KMS-11 (cell line): ENCODE measurements at regions not wholly inside any gene's neighbourhood (a gene's known extent, or its start where the extent isn't known, plus 50 kb on each side); places are given as distances from the start of the nearest gene placed in this dataset.
"Not testable (repeated sequence)": the region's sequence is repeated elsewhere in the genome, so short reads cannot be mapped to it uniquely, and the experiment has no call there.

Experiments used
- H2AFZ ChIP-seq: fragments of 200-600 bp; sonication (generic); 2 replicates; pipeline ENCODE4 v1.6.1; 2016; ENCODE audit warnings: antibody characterized with exemption, mixed run types, low read depth
- H3K27ac ChIP-seq: fragments of 200-600 bp; sonication (generic); 2 replicates; pipeline ENCODE4 v1.6.1; 2016; ENCODE audit warnings: mild to moderate bottlenecking, mixed run types
- H3K27me3 ChIP-seq: fragments of 200-600 bp; sonication (generic); 2 replicates; pipeline ENCODE4 v1.6.1; 2017; ENCODE audit warnings: mild to moderate bottlenecking, low read depth, mixed run types, moderate library complexity; ENCODE audit not compliant: insufficient read depth
- H3K36me3 ChIP-seq: fragments of 200-600 bp; sonication (generic); 2 replicates; pipeline ENCODE4 v1.6.1; 2017; ENCODE audit warnings: mild to moderate bottlenecking, mixed run types; ENCODE audit not compliant: insufficient read depth
- H3K4me1 ChIP-seq: fragments of 200-600 bp; sonication (generic); 2 replicates; pipeline ENCODE4 v1.6.1; 2016; ENCODE audit warnings: mild to moderate bottlenecking, low read depth, mixed run types; ENCODE audit not compliant: poor library complexity, severe bottlenecking
- H3K4me2 ChIP-seq: fragments of 200-600 bp; sonication (generic); 2 replicates; pipeline ENCODE4 v1.7.0; 2016; ENCODE audit warnings: mild to moderate bottlenecking, mixed run types
- H3K4me3 ChIP-seq: fragments of 200-600 bp; sonication (generic); IDR thresholded peaks from 2 replicates; pipeline ENCODE4 v1.6.1; 2017; ENCODE audit warnings: low read depth, low read length, mixed read lengths; ENCODE audit not compliant: insufficient read depth
- H3K79me2 ChIP-seq: fragments of 200-600 bp; sonication (generic); 2 replicates; pipeline ENCODE4 v1.6.1; 2016; ENCODE audit warnings: low read depth, mixed run types; ENCODE audit not compliant: insufficient read depth
- H3K9ac ChIP-seq: fragments of 200-600 bp; sonication (generic); 2 replicates; pipeline ENCODE4 v1.6.1; 2016; ENCODE audit warnings: mild to moderate bottlenecking, mixed run types
- H4K20me1 ChIP-seq: fragments of 200-600 bp; sonication (generic); 2 replicates; pipeline ENCODE4 v1.6.1; 2016; ENCODE audit warnings: mild to moderate bottlenecking, mixed run types; ENCODE audit not compliant: insufficient read depth
- TF ChIP-seq, protein P1 (sequence below): fragments of 200-600 bp; sonication (generic); conservative IDR thresholded peaks from 2 replicates; pipeline ENCODE4 v1.6.1; 2017; ENCODE audit warnings: low read depth, mild to moderate bottlenecking, antibody characterized with exemption, low read length, moderate library complexity, mixed read lengths

- Histone ChIP-seq H3K9ac (no peak overlapping the region), H3K4me2 (no peak overlapping the region), H3K27me3 (no peaks in the 10 kb centered on the region), H4K20me1 (no peaks in the 10 kb centered on the region), H3K36me3 (no peaks in the 10 kb centered on the region), H3K4me3 (no peak overlapping the region), H3K79me2 (no peaks in the 10 kb centered on the region), H3K4me1 (no peaks in the 10 kb centered on the region), H2AFZ (no peak overlapping the region), H3K27ac (no peak overlapping the region)
- TF ChIP-seq, protein P1, sequence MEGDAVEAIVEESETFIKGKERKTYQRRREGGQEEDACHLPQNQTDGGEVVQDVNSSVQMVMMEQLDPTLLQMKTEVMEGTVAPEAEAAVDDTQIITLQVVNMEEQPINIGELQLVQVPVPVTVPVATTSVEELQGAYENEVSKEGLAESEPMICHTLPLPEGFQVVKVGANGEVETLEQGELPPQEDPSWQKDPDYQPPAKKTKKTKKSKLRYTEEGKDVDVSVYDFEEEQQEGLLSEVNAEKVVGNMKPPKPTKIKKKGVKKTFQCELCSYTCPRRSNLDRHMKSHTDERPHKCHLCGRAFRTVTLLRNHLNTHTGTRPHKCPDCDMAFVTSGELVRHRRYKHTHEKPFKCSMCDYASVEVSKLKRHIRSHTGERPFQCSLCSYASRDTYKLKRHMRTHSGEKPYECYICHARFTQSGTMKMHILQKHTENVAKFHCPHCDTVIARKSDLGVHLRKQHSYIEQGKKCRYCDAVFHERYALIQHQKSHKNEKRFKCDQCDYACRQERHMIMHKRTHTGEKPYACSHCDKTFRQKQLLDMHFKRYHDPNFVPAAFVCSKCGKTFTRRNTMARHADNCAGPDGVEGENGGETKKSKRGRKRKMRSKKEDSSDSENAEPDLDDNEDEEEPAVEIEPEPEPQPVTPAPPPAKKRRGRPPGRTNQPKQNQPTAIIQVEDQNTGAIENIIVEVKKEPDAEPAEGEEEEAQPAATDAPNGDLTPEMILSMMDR: peak; percentile 48
These were observed 68.8 kb upstream of the SLC8A3 start for GRCh38 chr14:70257526-70257925.

DNA sequence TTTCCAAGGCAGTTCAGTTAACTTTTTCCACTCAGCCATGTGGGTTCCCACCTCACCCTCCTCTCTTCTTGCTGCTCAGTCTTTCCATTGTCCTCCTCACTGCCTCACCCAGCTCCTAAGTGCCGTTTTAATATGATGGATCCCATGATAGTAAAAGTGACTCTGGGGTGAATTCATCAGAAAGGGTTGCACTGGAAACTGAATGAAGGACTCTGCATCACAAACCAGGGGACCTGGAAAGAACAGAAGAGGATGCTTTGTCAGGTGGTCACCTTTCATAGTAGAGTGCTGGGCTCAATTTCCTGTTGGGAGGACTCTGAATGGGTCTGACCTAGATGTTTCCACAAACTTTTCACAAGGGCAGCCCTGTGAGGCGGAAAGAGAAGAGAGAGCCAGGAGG, 67.8 kb upstream of the SLC8A3 start:
- no peak overlapping the region for H3K4me3 ChIP-seq
- no peaks in the 10 kb centered on the region for H3K27me3 ChIP-seq
- H4K20me1 ChIP-seq: no peaks in the 10 kb centered on the region
- H2AFZ ChIP-seq: no peak overlapping the region
- no peaks in the 10 kb centered on the region for H3K36me3 ChIP-seq
- no peaks in the 10 kb centered on the region for H3K79me2 ChIP-seq
- no peak overlapping the region for H3K27ac ChIP-seq
- H3K4me1 ChIP-seq: no peaks in the 10 kb centered on the region
- TF ChIP-seq, protein P1: no peak
- no peak overlapping the region for H3K9ac ChIP-seq
- no peak overlapping the region for H3K4me2 ChIP-seq

- not testable (repeated sequence) for H3K79me2 ChIP-seq, H4K20me1 ChIP-seq, H2AFZ ChIP-seq, H3K4me1 ChIP-seq, H3K4me3 ChIP-seq, H3K27me3 ChIP-seq, H3K27ac ChIP-seq, H3K4me2 ChIP-seq, H3K9ac ChIP-seq, H3K36me3 ChIP-seq
These were observed 66.6 kb upstream of the SLC8A3 start for GRCh38 chr14:70255071-70256057.

GRCh38 chr14:70254476-70254961, 65.8 kb upstream of the SLC8A3 start:
- H3K4me3 ChIP-seq: no peak overlapping the region
- peak overlapping the region; percentile 52; the same call in 1 of the 2 replicates for H2AFZ ChIP-seq
- TF ChIP-seq, protein P1: no peak
- H3K27ac ChIP-seq: no peak overlapping the region
- H4K20me1 ChIP-seq: no peaks in the 10 kb centered on the region
- no peaks in the 10 kb centered on the region for H3K79me2 ChIP-seq
- no peaks in the 10 kb centered on the region for H3K36me3 ChIP-seq
- 0 out of 2 replicates have a peak overlapping the region, but pooled peaks have one; percentile 17 for H3K4me2 ChIP-seq
- H3K27me3 ChIP-seq: no peaks in the 10 kb centered on the region
- H3K4me1 ChIP-seq: no peaks in the 10 kb centered on the region
- peak overlapping the region; percentile 37; the same call in 1 of the 2 replicates for H3K9ac ChIP-seq

DNA sequence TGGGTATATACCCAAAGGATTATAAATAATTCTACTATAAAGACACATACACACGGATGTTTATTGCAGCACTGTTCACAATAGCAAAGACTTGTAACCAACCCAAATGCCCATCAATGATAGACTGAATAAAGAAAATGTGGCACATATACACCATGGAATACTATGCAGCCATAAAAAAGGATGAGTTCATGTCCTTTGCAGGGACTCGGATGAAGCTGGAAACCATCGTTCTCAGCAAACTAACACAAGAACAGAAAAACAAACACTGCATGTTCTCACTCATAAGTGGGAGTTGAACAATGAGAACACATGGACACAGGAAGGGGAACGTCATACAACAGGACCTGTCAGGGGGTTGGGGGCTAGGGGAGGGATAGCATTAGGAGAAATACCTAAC, 64.8 kb upstream of the SLC8A3 start:
- not testable (repeated sequence) for H3K36me3 ChIP-seq, H3K9ac ChIP-seq, H3K4me2 ChIP-seq, H3K4me1 ChIP-seq, H3K79me2 ChIP-seq, H3K27ac ChIP-seq, H2AFZ ChIP-seq, H4K20me1 ChIP-seq, H3K27me3 ChIP-seq, H3K4me3 ChIP-seq
